Breast epithelium (tissue), 3 donors: ENCODE measurements at regions not wholly inside any gene's neighbourhood (a gene's known extent, or its start where the extent isn't known, plus 50 kb on each side); places are given as distances from the start of the nearest gene placed in this dataset.

ENCODE experiments used
- POLR2A ChIP-seq: fragments of 450-650 bp; IDR thresholded peaks from one replicate; pipeline ENCODE4 v1.6.1; 2016; ENCODE audit warnings: antibody characterized with exemption, mild to moderate bottlenecking, moderate library complexity
- POLR2AphosphoS5 ChIP-seq, 3 donors: sonication (generic); formaldehyde crosslinking; IDR thresholded peaks; one replicate each; pipeline ENCODE4 v1.6.1; 2017; ENCODE audit warnings: antibody characterized with exemption in 3 of 3
- TF ChIP-seq, protein P1 (sequence below), 3 donors: fragments of 450-650 bp; IDR thresholded peaks; one replicate each; pipeline ENCODE4 v1.5.1; 2016 to 2017; ENCODE audit warnings: antibody characterized with exemption in 3 of 3, mild to moderate bottlenecking in 3 of 3, moderate library complexity in 3 of 3

GRCh38 chr18:68035774-68036522 is 519.4 kb upstream of the DSEL start:
- no peak for TF ChIP-seq POLR2A
- TF ChIP-seq, protein P1, sequence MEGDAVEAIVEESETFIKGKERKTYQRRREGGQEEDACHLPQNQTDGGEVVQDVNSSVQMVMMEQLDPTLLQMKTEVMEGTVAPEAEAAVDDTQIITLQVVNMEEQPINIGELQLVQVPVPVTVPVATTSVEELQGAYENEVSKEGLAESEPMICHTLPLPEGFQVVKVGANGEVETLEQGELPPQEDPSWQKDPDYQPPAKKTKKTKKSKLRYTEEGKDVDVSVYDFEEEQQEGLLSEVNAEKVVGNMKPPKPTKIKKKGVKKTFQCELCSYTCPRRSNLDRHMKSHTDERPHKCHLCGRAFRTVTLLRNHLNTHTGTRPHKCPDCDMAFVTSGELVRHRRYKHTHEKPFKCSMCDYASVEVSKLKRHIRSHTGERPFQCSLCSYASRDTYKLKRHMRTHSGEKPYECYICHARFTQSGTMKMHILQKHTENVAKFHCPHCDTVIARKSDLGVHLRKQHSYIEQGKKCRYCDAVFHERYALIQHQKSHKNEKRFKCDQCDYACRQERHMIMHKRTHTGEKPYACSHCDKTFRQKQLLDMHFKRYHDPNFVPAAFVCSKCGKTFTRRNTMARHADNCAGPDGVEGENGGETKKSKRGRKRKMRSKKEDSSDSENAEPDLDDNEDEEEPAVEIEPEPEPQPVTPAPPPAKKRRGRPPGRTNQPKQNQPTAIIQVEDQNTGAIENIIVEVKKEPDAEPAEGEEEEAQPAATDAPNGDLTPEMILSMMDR (IDR thresholded peaks at IDR 0.05): no peak
- TF ChIP-seq POLR2AphosphoS5 (IDR thresholded peaks at IDR 0.05): no peak
